Mesendoderm (in vitro differentiated cells): ENCODE measurements at regions not wholly inside any gene's neighbourhood (a gene's known extent, or its start where the extent isn't known, plus 50 kb on each side); places are given as distances from the start of the nearest gene placed in this dataset.

ENCODE experiments used
- DNase-seq: peaks from one replicate; pipeline ENCODE4 v3.0.0; 2013
- H2AK5ac ChIP-seq: 2 replicates; pipeline ENCODE4 v1.6.1; 2013; ENCODE audit warnings: low read length, inconsistent platforms
- H2BK120ac ChIP-seq: 2 replicates; pipeline ENCODE4 v1.6.1; 2013; ENCODE audit warnings: low read depth, mild to moderate bottlenecking, low read length, moderate library complexity, mixed read lengths
- H2BK15ac ChIP-seq: replicated peaks from 2 replicates; pipeline ENCODE4 v1.6.1; 2013; ENCODE audit warnings: low read depth, mild to moderate bottlenecking, moderate library complexity
- H2BK5ac ChIP-seq: 2 replicates; pipeline ENCODE4 v1.6.1; 2013; ENCODE audit warnings: low read length, inconsistent platforms
- H3K18ac ChIP-seq: 2 replicates; pipeline ENCODE4 v1.6.1; 2013; ENCODE audit warnings: mild to moderate bottlenecking, low read length, mixed read lengths
- H3K23ac ChIP-seq: one replicate; pipeline ENCODE4 v1.6.1; 2013; ENCODE audit warnings: low read length
- H3K27ac ChIP-seq: 2 replicates; pipeline ENCODE4 v1.5.1; 2013; ENCODE audit warnings: low read depth, mild to moderate bottlenecking, inconsistent platforms, low read length, moderate library complexity
- H3K27me3 ChIP-seq: 2 replicates; pipeline ENCODE4 v1.6.1; 2013; ENCODE audit warnings: low read length, control low read depth, mild to moderate bottlenecking, inconsistent platforms; ENCODE audit not compliant: insufficient read depth, poor library complexity
- H3K36me3 ChIP-seq: 2 replicates; pipeline ENCODE4 v1.6.1; 2013; ENCODE audit warnings: low read length, inconsistent platforms; ENCODE audit not compliant: control insufficient read depth, insufficient read depth
- H3K4ac ChIP-seq: one replicate; pipeline ENCODE4 v1.6.1; 2013; ENCODE audit warnings: low read depth, mild to moderate bottlenecking, low read length, moderate library complexity
- H3K4me1 ChIP-seq: 2 replicates; pipeline ENCODE4 v1.6.1; 2013; ENCODE audit warnings: low read depth, low read length, inconsistent platforms; ENCODE audit not compliant: control insufficient read depth
- H3K4me2 ChIP-seq: 2 replicates; pipeline ENCODE4 v1.6.1; 2013; ENCODE audit warnings: low read length
- H3K4me3 ChIP-seq: 2 replicates; pipeline ENCODE4 v1.5.1; 2013; ENCODE audit warnings: mild to moderate bottlenecking, low read length
- H3K56ac ChIP-seq: one replicate; pipeline ENCODE4 v1.6.1; 2013; ENCODE audit warnings: low read length
- H3K79me1 ChIP-seq: 2 replicates; pipeline ENCODE4 v1.6.1; 2013; ENCODE audit warnings: low read length, inconsistent platforms
- H3K79me2 ChIP-seq: 2 replicates; pipeline ENCODE4 v1.6.1; 2013; ENCODE audit warnings: mild to moderate bottlenecking, low read length; ENCODE audit not compliant: control insufficient read depth, insufficient read depth
- H3K9ac ChIP-seq: 2 replicates; pipeline ENCODE4 v1.6.1; 2013; ENCODE audit warnings: low read length, inconsistent platforms
- H4K5ac ChIP-seq: one replicate; pipeline ENCODE4 v1.6.1; 2013; ENCODE audit warnings: low read length
- H4K8ac ChIP-seq: one replicate; pipeline ENCODE4 v1.6.1; 2013; ENCODE audit warnings: low read depth, mild to moderate bottlenecking, control low read depth, low read length, moderate library complexity
- WGBS: extraction: QIAGEN DNeasy Blood & Tissue Kit; methylation state at CpG from one replicate; pipeline ENCODE4 v1.1.7; 2013; ENCODE audit warnings: low lambda C conversion rate, missing lambda C conversion rate; ENCODE audit not compliant: insufficient coverage; ENCODE audit errors: extremely low coverage; 5-methylcytosine and 5-hydroxymethylcytosine counted together

GRCh38 chr9:118751077-118751847 is 618.0 kb downstream of the BRINP1 start:
- Histone ChIP-seq H3K4me1 (no peaks in the 10 kb centered on the region), H3K79me1 (no peaks in the 10 kb centered on the region), H3K18ac (no peak overlapping the region), H3K79me2 (no peaks in the 10 kb centered on the region), H3K4me3 (no peak overlapping the region), H2BK120ac (no peak overlapping the region), H3K4me2 (no peak overlapping the region), H2AK5ac (no peak overlapping the region), H3K23ac (no peak overlapping the region), H3K27me3 (no peaks in the 10 kb centered on the region), H3K56ac (no peak overlapping the region), H4K8ac (no peak overlapping the region), H3K9ac (no peak overlapping the region), H4K5ac (no peak overlapping the region), H3K27ac (no peak overlapping the region), H3K4ac (no peak overlapping the region), H3K36me3 (no peaks in the 10 kb centered on the region), H2BK5ac (no peak overlapping the region), H2BK15ac (no peak overlapping the region)
- no CpG with 5 or more reads among the region's 7 CpGs for WGBS
- DNase-seq = no peak

- Histone ChIP-seq H3K4me2 (no peak overlapping the region), H4K5ac (no peak overlapping the region), H3K4me1 (no peaks in the 10 kb centered on the region), H2BK15ac (no peak overlapping the region), H2BK120ac (no peak overlapping the region), H2BK5ac (no peak overlapping the region), H2AK5ac (no peak overlapping the region), H3K23ac (no peak overlapping the region), H3K79me1 (no peaks in the 10 kb centered on the region), H3K9ac (no peak overlapping the region), H4K8ac (no peak overlapping the region), H3K56ac (no peak overlapping the region), H3K79me2 (no peaks in the 10 kb centered on the region), H3K27ac (no peak overlapping the region), H3K18ac (no peak overlapping the region), H3K27me3 (no peaks in the 10 kb centered on the region), H3K4ac (no peak overlapping the region), H3K36me3 (no peaks in the 10 kb centered on the region), H3K4me3 (no peak overlapping the region)
- no peak for DNase-seq
- no CpG with 5 or more reads among the region's 3 CpGs for WGBS
Observed at GRCh38 chr9:118751848-118752223, 617.4 kb downstream of the BRINP1 start.

GRCh38 chr9:118761016-118761790 is 608.0 kb downstream of the BRINP1 start:
- H2BK5ac ChIP-seq = no peak overlapping the region
- no CpG with 5 or more reads among the region's 4 CpGs for WGBS
- H4K5ac ChIP-seq = no peak overlapping the region
- H3K9ac ChIP-seq = no peak overlapping the region
- no peak overlapping the region for H3K4me2 ChIP-seq
- H3K79me1 ChIP-seq = no peaks in the 10 kb centered on the region
- no peak overlapping the region for H3K23ac ChIP-seq
- no peak overlapping the region for H3K4ac ChIP-seq
- H3K27me3 ChIP-seq = no peaks in the 10 kb centered on the region
- H3K18ac ChIP-seq = no peak overlapping the region
- DNase-seq = no peak
- no peaks in the 10 kb centered on the region for H3K4me1 ChIP-seq
- H3K27ac ChIP-seq = no peak overlapping the region
- H4K8ac ChIP-seq = no peak overlapping the region
- no peak overlapping the region for H3K56ac ChIP-seq
- H2AK5ac ChIP-seq = no peak overlapping the region
- no peak overlapping the region for H3K4me3 ChIP-seq
- no peaks in the 10 kb centered on the region for H3K36me3 ChIP-seq
- no peaks in the 10 kb centered on the region for H3K79me2 ChIP-seq
- no peak overlapping the region for H2BK120ac ChIP-seq
- no peak overlapping the region for H2BK15ac ChIP-seq

- no peaks in the 10 kb centered on the region for H3K79me1 ChIP-seq
- no peak overlapping the region for H2BK5ac ChIP-seq
- H4K5ac ChIP-seq = no peak overlapping the region
- H3K27ac ChIP-seq = no peak overlapping the region
- H3K56ac ChIP-seq = no peak overlapping the region
- H3K23ac ChIP-seq = no peak overlapping the region
- no peak overlapping the region for H4K8ac ChIP-seq
- H3K4me1 ChIP-seq = no peaks in the 10 kb centered on the region
- DNase-seq = no peak
- no peak overlapping the region for H3K4ac ChIP-seq
- WGBS = no CpG with 5 or more reads among the region's 5 CpGs
- no peaks in the 10 kb centered on the region for H3K36me3 ChIP-seq
- H2AK5ac ChIP-seq = no peak overlapping the region
- no peak overlapping the region for H3K4me3 ChIP-seq
- no peak overlapping the region for H2BK15ac ChIP-seq
- no peaks in the 10 kb centered on the region for H3K79me2 ChIP-seq
- H3K27me3 ChIP-seq = no peaks in the 10 kb centered on the region
- H3K4me2 ChIP-seq = no peak overlapping the region
- no peak overlapping the region for H3K18ac ChIP-seq
- no peak overlapping the region for H3K9ac ChIP-seq
- H2BK120ac ChIP-seq = no peak overlapping the region
Observed at GRCh38 chr9:118767571-118767970, 601.7 kb downstream of the BRINP1 start.

- H3K27ac ChIP-seq = no peak overlapping the region
- H4K8ac ChIP-seq = no peak overlapping the region
- no peak overlapping the region for H2BK15ac ChIP-seq
- no peak overlapping the region for H3K23ac ChIP-seq
- no peak overlapping the region for H3K9ac ChIP-seq
- H3K27me3 ChIP-seq = no peaks in the 10 kb centered on the region
- no peak overlapping the region for H3K4ac ChIP-seq
- H3K56ac ChIP-seq = no peak overlapping the region
- H2BK120ac ChIP-seq = no peak overlapping the region
- H3K79me1 ChIP-seq = no peaks in the 10 kb centered on the region
- no peaks in the 10 kb centered on the region for H3K4me1 ChIP-seq
- H3K79me2 ChIP-seq = no peaks in the 10 kb centered on the region
- no peak overlapping the region for H4K5ac ChIP-seq
- H2AK5ac ChIP-seq = no peak overlapping the region
- H3K4me3 ChIP-seq = no peak overlapping the region
- no peak overlapping the region for H3K18ac ChIP-seq
- H3K36me3 ChIP-seq = no peaks in the 10 kb centered on the region
- DNase-seq = no peak
- H3K4me2 ChIP-seq = no peak overlapping the region
- H2BK5ac ChIP-seq = no peak overlapping the region
- no CpG with 5 or more reads among the region's 5 CpGs for WGBS
Observed at GRCh38 chr9:118782790-118783463, 586.3 kb downstream of the BRINP1 start.
